Keratinocyte (primary cell): ENCODE measurements at regions not wholly inside any gene's neighbourhood (a gene's known extent, or its start where the extent isn't known, plus 50 kb on each side); places are given as distances from the start of the nearest gene placed in this dataset.

ENCODE experiments used
- DNase-seq: peaks from one replicate; pipeline ENCODE4 v3.0.0-alpha.2; 2011; ENCODE audit warnings: low read depth, missing footprints, low spot score
- FAIRE-seq: peaks from 2 replicates; lab custom pipeline; 2011; peaks lifted over from hg19 to GRCh38; lab: Jason Lieb, UNC
- H2AFZ ChIP-seq: 2 replicates; pipeline ENCODE4 v1.6.0; 2012; ENCODE audit warnings: low read length, control low read depth, inconsistent platforms; ENCODE audit not compliant: control insufficient read depth
- H3K27ac ChIP-seq: 2 replicates; pipeline ENCODE4 v1.5.1; 2011; ENCODE audit warnings: low read length; ENCODE audit not compliant: control insufficient read depth, insufficient read depth
- H3K27me3 ChIP-seq: 3 replicates; pipeline ENCODE4 v1.6.0; 2011; ENCODE audit warnings: low read length; ENCODE audit not compliant: control insufficient read depth, insufficient read depth; ENCODE audit errors: extremely low read depth
- H3K36me3 ChIP-seq, 2 experiments: 2 replicates in 1 of 2; 3 replicates in 1 of 2; pipeline ENCODE4 v1.5.1; 2011; ENCODE audit warnings: low read length in 2 of 2, mild to moderate bottlenecking in 1 of 2; ENCODE audit not compliant: control insufficient read depth in 2 of 2, insufficient read depth in 2 of 2; ENCODE audit errors: extremely low read depth in 1 of 2
- H3K4me1 ChIP-seq: 3 replicates; pipeline ENCODE4 v1.5.1; 2011; ENCODE audit warnings: low read length; ENCODE audit not compliant: control insufficient read depth, insufficient read depth; ENCODE audit errors: extremely low read depth
- H3K4me2 ChIP-seq: 3 replicates; pipeline ENCODE4 v1.6.0; 2011; ENCODE audit warnings: low read depth, low read length; ENCODE audit not compliant: control insufficient read depth, insufficient read depth; ENCODE audit errors: extremely low read depth
- H3K4me3 ChIP-seq, 3 experiments: fragments of 200-600 bp in 1 of 3; sonication (generic) in 1 of 3; 2 replicates in 2 of 3; 3 replicates in 1 of 3; pipeline ENCODE4 v1.5.1; 2011 to 2016; ENCODE audit warnings: low read length in 3 of 3, mild to moderate bottlenecking in 3 of 3, control low read depth in 2 of 3, inconsistent platforms in 1 of 3, low read depth in 1 of 3, mixed read lengths in 1 of 3, mixed run types in 1 of 3, moderate library complexity in 1 of 3; ENCODE audit not compliant: control insufficient read depth in 2 of 3, insufficient read depth in 2 of 3; ENCODE audit errors: extremely low read depth in 1 of 3
- H3K79me2 ChIP-seq: 2 replicates; pipeline ENCODE4 v1.6.0; 2012; ENCODE audit warnings: low read length; ENCODE audit not compliant: control insufficient read depth, insufficient read depth
- H3K9ac ChIP-seq: 3 replicates; pipeline ENCODE4 v1.6.0; 2011; ENCODE audit warnings: low read length; ENCODE audit not compliant: control insufficient read depth, insufficient read depth; ENCODE audit errors: extremely low read depth
- H3K9me1 ChIP-seq: 3 replicates; pipeline ENCODE4 v1.6.0; 2011; ENCODE audit warnings: low read length; ENCODE audit not compliant: control insufficient read depth, insufficient read depth; ENCODE audit errors: extremely low read depth
- H3K9me3 ChIP-seq: 2 replicates; pipeline ENCODE4 v1.5.1; 2012; ENCODE audit warnings: low read depth, low read length; ENCODE audit not compliant: control insufficient read depth
- H4K20me1 ChIP-seq: 3 replicates; pipeline ENCODE4 v1.6.0; 2011; ENCODE audit warnings: low read length; ENCODE audit not compliant: control insufficient read depth, insufficient read depth; ENCODE audit errors: extremely low read depth
- CTCF ChIP-seq, 3 experiments: IDR thresholded peaks in 1 of 3; conservative IDR thresholded peaks in 1 of 3; optimal IDR thresholded peaks in 1 of 3; 2 replicates in 2 of 3; 3 replicates in 1 of 3; pipeline versions ENCODE3 to v1.5.1; 2011; ENCODE audit warnings: low read length in 3 of 3, mild to moderate bottlenecking in 3 of 3, moderate library complexity in 2 of 3, control low read depth in 1 of 3, inconsistent platforms in 1 of 3; ENCODE audit not compliant: insufficient read depth in 2 of 3; ENCODE audit errors: extremely low read depth in 1 of 3
- EZH2 ChIP-seq: IDR thresholded peaks from one replicate; pipeline ENCODE4 v1.6.1; 2012; ENCODE audit warnings: inconsistent platforms, mild to moderate bottlenecking, low read length, moderate library complexity
- dilution Hi-C: fragments of 300-500 bp; cut with MboI; formaldehyde crosslinking; loops from one replicate; pipeline ENCODE4 v1.7.0; 2020; ENCODE audit warnings: low sequenced_read_pairs; ENCODE audit not compliant: extremely low pct_ligation_motif_present

DNA sequence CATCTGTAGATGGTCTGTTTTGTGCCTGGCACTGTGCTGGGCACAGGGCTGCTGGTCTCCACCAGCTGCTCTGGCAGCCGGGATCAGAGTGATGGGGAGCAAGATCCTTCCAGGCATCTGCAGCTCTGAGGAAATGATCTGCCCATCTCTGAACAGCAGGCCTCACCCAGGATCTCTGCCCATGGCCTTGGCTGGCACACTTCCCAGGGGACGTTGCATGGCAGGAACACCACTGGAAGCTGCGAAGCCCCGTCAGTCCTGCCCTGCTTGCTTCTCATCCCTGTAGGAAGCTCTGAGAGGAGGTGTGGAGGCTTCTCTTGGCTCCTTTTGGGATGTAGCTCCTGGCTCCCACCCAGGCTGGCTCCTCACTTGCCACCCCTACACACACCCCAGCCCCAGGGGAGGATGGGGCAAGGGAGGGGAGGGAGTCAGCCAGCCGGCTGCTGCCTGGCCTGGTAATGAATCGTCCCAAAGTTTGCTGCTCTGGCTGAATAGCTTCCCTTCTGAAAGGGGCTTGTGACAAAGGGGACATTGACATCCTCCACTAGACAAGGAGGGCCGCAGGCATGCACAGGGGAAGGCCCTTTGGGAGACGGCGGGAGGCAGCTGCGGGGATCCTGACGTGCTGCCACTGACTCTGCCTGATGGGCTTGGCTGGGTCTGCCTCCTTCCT, 108.9 kb downstream of the VEGFA start:
- Histone ChIP-seq H3K9me3 (no peaks in the 10 kb centered on the region), H3K36me3 (no peaks in the 10 kb centered on the region), H3K27me3 (peaks cover 14% of the 10 kb centered on the region), H3K4me2 (no peak overlapping the region), H3K9ac (no peak overlapping the region), H3K9me1 (no peaks in the 10 kb centered on the region), H3K79me2 (no peaks in the 10 kb centered on the region), H3K4me1 (no peaks in the 10 kb centered on the region), H4K20me1 (no peaks in the 10 kb centered on the region), H3K4me3 (no peak overlapping the region), H3K27ac (no peak overlapping the region), H2AFZ (no peak overlapping the region)
- no peak for FAIRE-seq
- TF ChIP-seq EZH2 (no peak), CTCF (optimal IDR thresholded peaks at IDR 0.05 in 1 of 3, IDR thresholded peaks at IDR 0.05 in 1 of 3, conservative IDR thresholded peaks at IDR 0.05 in 1 of 3; ENCODE audit: extremely low read depth in 1 of 3, insufficient read depth in 2 of 3, low read length in 3 of 3) (no peak)
- no peak for DNase-seq
- dilution Hi-C loops, result no loop called here

GRCh38 chr6:43878127-43878634, 108.2 kb downstream of the VEGFA start:
- Histone ChIP-seq H3K4me2 (no peak overlapping the region), H3K79me2 (no peaks in the 10 kb centered on the region), H3K9ac (no peak overlapping the region), H3K9me1 (no peaks in the 10 kb centered on the region), H3K27me3 (peaks cover 14% of the 10 kb centered on the region), H3K27ac (no peak overlapping the region), H2AFZ (no peak overlapping the region), H4K20me1 (no peaks in the 10 kb centered on the region), H3K4me3 (no peak overlapping the region), H3K4me1 (no peaks in the 10 kb centered on the region), H3K9me3 (no peaks in the 10 kb centered on the region), H3K36me3 (no peaks in the 10 kb centered on the region)
- TF ChIP-seq CTCF (optimal IDR thresholded peaks at IDR 0.05 in 1 of 3, IDR thresholded peaks at IDR 0.05 in 1 of 3, conservative IDR thresholded peaks at IDR 0.05 in 1 of 3; ENCODE audit: extremely low read depth in 1 of 3, insufficient read depth in 2 of 3, low read length in 3 of 3) (no peak), EZH2 (no peak)
- FAIRE-seq (no peak), DNase-seq (no peak)
- dilution Hi-C loops, result no loop called here
